Activated CD8-positive, alpha-beta T cell treated with anti-CD3 and anti-CD28 coated beads, Interleukin-2, amount 10 ng/mL, durations not matched to agents 7 days and 5 days (primary cell): ENCODE measurements at regions not wholly inside any gene's neighbourhood (a gene's known extent, or its start where the extent isn't known, plus 50 kb on each side); places are given as distances from the start of the nearest gene placed in this dataset.

Source experiments
- ATAC-seq: fragments of 150-1000 bp; cut with Tn5 transposase; one replicate; pipeline ENCODE4 v1.10.0; 2021; ENCODE audit warnings: moderate library complexity
- CTCF ChIA-PET: fragments of 350-600 bp; sonication (Branson Sonifier 250); formaldehyde crosslinking; loops from one replicate; lab custom pipeline; 2021; ENCODE audit warnings: antibody characterized with exemption; lab: Charles Lee
- POLR2A ChIA-PET: fragments of 350-600 bp; sonication (Branson Sonifier 250); formaldehyde crosslinking; loops from one replicate; lab custom pipeline; 2021; ENCODE audit warnings: antibody characterized with exemption; lab: Charles Lee
- DNase-seq: peaks from one replicate; pipeline ENCODE4 v3.0.0-alpha.2; 2020
- H3K27ac Mint-ChIP-seq: one replicate; pipeline ENCODE4 v1.8.0; 2021; ENCODE audit warnings: mild to moderate bottlenecking, mixed read lengths
- H3K27me3 Mint-ChIP-seq: one replicate; pipeline ENCODE4 v1.8.0; 2021; ENCODE audit warnings: low read depth, mixed read lengths
- H3K36me3 Mint-ChIP-seq: one replicate; pipeline ENCODE4 v1.8.0; 2021; ENCODE audit warnings: low read depth, mixed read lengths
- H3K4me1 Mint-ChIP-seq: one replicate; pipeline ENCODE4 v1.8.0; 2021; ENCODE audit warnings: low read depth, mixed read lengths
- H3K4me3 Mint-ChIP-seq: one replicate; pipeline ENCODE4 v1.8.0; 2021; ENCODE audit warnings: mild to moderate bottlenecking, mixed read lengths
- H3K9me3 Mint-ChIP-seq: one replicate; pipeline ENCODE4 v1.8.0; 2022; ENCODE audit warnings: mixed read lengths; ENCODE audit not compliant: insufficient read depth

DNA sequence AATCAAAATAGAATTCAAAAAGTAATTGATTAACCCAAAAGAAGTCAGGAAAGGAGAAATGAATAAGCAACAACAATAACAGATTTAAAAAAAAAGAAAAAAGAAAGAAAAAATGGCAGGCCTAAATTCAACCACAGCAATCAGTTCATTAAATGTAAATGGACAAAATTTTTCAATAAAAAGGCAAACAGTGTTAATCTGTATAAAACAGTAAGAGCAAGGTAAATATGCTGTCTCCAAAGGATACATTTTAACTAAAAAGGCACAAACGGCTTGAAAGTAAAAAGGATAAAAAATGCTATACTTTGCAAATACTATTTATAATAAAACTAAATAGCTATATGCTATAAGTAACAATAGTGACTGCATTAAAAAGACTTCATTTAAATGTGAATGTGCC is 582.0 kb downstream of the SPRY1 start:
- H3K27ac Mint-ChIP-seq: no peak overlapping the region
- H3K36me3 Mint-ChIP-seq: no peaks in the 10 kb centered on the region
- no peak for ATAC-seq
- no peak for DNase-seq
- no peak overlapping the region for H3K4me3 Mint-ChIP-seq
- no peaks in the 10 kb centered on the region for H3K9me3 Mint-ChIP-seq
- no peaks in the 10 kb centered on the region for H3K27me3 Mint-ChIP-seq
- no peaks in the 10 kb centered on the region for H3K4me1 Mint-ChIP-seq
- ChIA-PET CTCF (no interaction called here), POLR2A (no interaction called here)

DNA sequence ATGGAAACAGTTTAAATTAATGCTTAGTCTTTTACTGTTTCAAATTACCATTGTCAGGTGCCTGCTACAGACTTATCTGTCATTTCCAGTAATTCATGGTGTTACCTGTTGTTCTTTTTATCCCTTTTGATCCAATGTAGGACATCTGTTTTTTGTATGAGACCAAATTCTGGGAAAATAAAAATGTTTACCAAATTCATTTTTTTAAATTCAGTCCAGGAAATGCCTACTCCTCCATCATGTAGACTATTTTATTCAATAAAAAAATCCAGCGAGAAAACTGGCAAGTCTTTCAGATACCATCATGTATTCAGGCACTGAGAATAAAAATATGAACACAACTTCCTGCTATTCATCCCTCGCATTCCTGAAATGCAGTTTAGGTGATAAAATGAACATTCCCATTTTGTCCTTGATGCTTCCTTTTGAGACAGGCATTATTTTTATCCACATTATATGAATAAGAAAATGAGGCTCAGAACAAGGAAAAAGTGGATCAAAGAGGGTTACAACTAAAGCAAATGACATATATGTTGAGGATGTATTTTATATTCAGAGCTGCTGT is 584.2 kb downstream of the SPRY1 start:
- no peak overlapping the region for H3K4me3 Mint-ChIP-seq
- no peak for ATAC-seq

DNA sequence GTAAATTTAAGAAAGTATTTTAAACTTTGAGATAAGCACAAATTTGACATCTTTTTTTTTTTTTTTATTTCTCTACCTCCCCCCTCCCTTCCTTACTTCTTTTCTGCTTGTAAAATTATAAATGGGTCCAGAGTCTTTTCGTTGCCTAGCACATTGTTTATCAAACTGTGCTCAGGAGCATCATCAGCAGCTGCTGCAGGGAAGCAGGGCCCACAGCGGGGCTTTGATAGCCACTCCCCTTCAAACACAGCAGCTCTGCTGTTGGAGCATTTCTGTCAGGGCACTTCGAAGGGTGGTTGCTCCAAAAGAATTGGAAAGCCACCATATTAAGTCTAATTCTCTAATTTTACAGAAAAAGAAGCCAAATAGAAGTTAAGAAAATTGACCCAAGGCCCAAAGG is 588.3 kb downstream of the SPRY1 start:
- Mint-ChIP-seq H3K27me3 (no peaks in the 10 kb centered on the region), H3K4me3 (no peak overlapping the region), H3K4me1 (no peaks in the 10 kb centered on the region), H3K36me3 (no peaks in the 10 kb centered on the region), H3K27ac (no peak overlapping the region), H3K9me3 (no peaks in the 10 kb centered on the region)
- ChIA-PET CTCF (no interaction called here), POLR2A (no interaction called here)
- no peak for ATAC-seq
- DNase-seq: no peak

More for the DNA sequence above, 584.2 kb downstream of the SPRY1 start:
- no peak for DNase-seq
- ChIA-PET CTCF (no interaction called here), POLR2A (no interaction called here)
- no peaks in the 10 kb centered on the region for H3K36me3 Mint-ChIP-seq
- no peak overlapping the region for H3K27ac Mint-ChIP-seq
- no peaks in the 10 kb centered on the region for H3K9me3 Mint-ChIP-seq
- no peaks in the 10 kb centered on the region for H3K27me3 Mint-ChIP-seq
- H3K4me1 Mint-ChIP-seq: no peaks in the 10 kb centered on the region

DNA sequence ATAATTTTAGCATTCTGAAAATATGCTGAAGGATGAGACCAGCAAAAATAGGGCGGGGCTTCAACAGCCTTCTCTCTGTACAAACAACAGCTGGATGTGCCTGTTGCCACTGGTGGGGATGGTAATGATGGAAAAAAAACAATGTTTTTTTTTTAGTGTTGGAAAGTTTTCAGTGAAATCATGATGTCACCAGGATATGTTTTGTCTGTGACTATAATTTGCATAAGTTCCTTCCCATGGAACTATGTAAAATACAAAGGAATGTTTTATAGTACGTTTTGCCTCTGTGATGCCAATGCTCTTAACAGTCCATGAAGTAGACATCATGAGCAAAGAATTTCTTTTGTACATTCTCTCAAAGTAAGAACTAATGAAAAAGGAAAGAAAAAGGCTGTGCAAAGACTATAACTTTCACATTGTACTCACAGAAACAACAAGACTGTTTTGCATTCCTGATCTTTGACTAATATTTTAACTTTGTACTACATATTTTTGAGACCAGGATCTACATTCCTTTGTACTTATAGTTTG is 589.7 kb downstream of the SPRY1 start:
- CTCF ChIA-PET: no interaction called here
- POLR2A ChIA-PET: no interaction called here
- Mint-ChIP-seq H3K4me1 (no peaks in the 10 kb centered on the region), H3K36me3 (no peaks in the 10 kb centered on the region), H3K27me3 (no peaks in the 10 kb centered on the region), H3K27ac (no peak overlapping the region), H3K4me3 (no peak overlapping the region), H3K9me3 (no peaks in the 10 kb centered on the region)
- ATAC-seq (no peak), DNase-seq (no peak)

DNA sequence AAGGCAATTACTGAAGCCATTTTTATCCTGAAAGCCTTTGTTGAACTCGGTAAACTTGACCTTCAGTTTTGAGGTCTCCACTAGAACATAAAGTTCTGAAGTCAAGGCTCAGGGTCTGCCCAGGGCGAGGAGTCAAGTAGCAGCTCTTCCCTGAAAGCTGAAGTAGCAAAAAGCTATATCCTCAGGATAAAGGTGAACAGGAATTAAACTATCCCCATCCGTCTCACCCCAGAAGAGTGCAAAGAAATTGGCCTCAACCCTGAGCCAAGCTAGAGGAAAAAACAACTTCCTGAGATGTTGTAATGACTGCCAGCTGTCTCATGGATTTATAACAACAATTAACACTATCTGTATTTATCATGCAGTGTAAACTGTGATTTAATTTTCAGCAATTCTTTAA is 590.8 kb downstream of the SPRY1 start:
- ChIA-PET POLR2A (no interaction called here), CTCF (no interaction called here)
- H3K4me3 Mint-ChIP-seq: no peak overlapping the region
- ATAC-seq (no peak), DNase-seq (no peak)
- H3K9me3 Mint-ChIP-seq: no peaks in the 10 kb centered on the region
- H3K27ac Mint-ChIP-seq: no peak overlapping the region
- no peaks in the 10 kb centered on the region for H3K4me1 Mint-ChIP-seq
- no peaks in the 10 kb centered on the region for H3K27me3 Mint-ChIP-seq
- no peaks in the 10 kb centered on the region for H3K36me3 Mint-ChIP-seq

DNA sequence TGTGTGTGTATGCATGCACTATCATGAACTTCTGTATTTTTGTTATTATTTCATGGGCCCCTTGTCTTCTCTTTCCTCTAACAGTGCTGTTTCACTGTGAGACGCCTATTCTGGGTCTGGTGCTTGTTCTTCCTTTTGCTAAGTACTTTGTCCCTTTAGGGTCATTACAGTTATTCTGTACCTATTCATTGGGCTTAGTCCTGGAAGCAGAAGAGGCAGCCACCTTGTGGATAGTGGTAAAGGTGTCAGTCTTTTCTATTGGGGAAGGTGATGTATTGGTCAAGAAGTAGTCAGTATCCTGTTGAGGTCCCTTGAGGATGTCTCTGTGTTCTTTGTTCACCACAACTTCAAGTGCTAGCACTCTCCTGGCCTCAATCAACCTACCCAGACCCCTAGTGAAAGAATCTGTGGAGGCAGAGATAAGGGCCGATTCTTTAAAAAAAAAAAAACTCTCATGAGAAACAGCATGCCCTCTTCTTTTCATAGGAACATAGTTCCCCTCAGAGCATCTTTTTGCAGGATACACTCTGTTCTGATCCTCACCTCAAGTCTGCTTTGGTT is 593.8 kb downstream of the SPRY1 start:
- Mint-ChIP-seq H3K27me3 (no peaks in the 10 kb centered on the region), H3K4me1 (no peaks in the 10 kb centered on the region), H3K27ac (no peak overlapping the region), H3K36me3 (no peaks in the 10 kb centered on the region), H3K4me3 (no peak overlapping the region), H3K9me3 (no peaks in the 10 kb centered on the region)
- POLR2A ChIA-PET: no interaction called here
- CTCF ChIA-PET: no interaction called here
- DNase-seq (no peak), ATAC-seq (no peak)

DNA sequence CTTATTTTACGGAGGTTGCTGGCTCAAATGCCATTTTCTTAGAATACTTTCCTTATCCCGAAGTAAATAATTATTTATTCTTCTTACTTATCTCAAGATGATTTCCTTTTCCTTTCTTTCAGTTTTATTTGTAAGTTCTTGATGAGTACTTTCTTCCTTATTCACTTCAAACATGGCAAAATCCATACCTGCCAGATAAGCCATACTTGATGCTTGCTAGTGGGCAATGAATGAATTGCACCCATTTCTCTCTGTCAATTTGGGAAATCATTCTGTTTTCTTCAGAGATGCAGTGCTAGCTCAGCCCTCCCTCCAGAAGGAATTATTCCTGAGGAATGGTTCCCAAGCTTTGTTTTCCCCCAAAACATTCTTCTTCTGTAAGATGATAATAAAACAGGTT is 598.3 kb downstream of the SPRY1 start:
- Mint-ChIP-seq H3K4me1 (no peaks in the 10 kb centered on the region), H3K4me3 (no peak overlapping the region), H3K27me3 (no peaks in the 10 kb centered on the region), H3K27ac (no peak overlapping the region), H3K36me3 (no peaks in the 10 kb centered on the region), H3K9me3 (no peaks in the 10 kb centered on the region)
- ChIA-PET POLR2A (no interaction called here), CTCF (no interaction called here)
- no peak for DNase-seq
- ATAC-seq: no peak

DNA sequence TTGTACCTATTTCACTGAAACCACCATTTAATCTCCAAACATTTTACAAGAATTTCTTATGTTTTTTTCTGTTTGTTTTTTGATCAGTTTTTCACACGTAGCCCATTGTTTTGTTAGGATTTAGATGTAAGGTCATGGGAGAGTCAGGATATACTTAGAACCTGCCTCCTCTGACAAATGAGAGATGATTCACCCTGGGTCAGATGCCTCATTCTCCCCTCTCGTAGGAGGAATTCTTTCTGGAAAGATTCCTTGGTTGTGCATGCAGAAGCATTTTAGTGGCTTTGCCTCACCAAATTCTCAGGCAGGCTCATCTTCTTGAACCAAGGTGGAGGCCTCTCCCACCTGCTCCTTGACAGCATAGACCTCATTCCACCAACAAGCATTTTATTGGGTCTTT is 599.3 kb downstream of the SPRY1 start:
- ChIA-PET CTCF (no interaction called here), POLR2A (no interaction called here)
- DNase-seq (no peak), ATAC-seq (no peak)
- Mint-ChIP-seq H3K27ac (no peak overlapping the region), H3K4me3 (no peak overlapping the region), H3K27me3 (no peaks in the 10 kb centered on the region), H3K9me3 (no peaks in the 10 kb centered on the region), H3K36me3 (no peaks in the 10 kb centered on the region), H3K4me1 (no peaks in the 10 kb centered on the region)

DNA sequence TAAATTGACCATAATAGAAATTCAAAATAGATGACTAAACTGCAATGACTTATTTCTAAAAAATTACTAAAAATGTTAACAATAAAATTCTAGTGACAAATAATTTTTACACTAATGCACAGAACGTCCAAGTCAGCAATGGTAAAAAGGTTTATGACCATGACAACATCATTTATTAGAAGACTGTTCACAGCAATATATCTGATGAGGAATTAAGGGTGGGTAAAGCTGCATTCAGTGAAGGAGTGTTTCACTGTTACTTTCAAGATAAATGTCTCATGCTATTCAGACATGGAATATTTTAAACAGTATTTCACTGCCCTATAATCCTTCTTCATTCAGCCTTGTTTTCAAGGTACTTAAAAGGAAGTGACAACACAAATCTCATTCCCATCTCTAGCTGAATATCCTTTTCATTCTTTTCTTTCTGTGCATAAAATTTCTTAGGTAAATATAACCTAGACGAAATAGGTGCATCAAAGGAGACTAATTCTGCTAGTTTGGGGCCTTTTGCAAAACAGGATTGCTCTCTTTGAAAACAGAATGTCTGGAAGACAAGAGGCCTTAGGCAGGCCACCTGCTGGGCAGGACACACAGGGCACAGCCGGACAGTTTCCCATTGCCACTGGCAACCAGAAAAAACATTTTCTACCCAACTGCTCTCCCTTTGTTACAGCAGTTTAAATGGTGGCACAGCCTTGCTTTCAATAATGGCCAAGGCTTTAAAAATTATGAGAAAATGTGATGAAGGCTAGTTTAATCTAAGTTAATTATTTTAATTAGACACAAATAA is 600.3 kb downstream of the SPRY1 start:
- no peaks in the 10 kb centered on the region for H3K9me3 Mint-ChIP-seq
- no peaks in the 10 kb centered on the region for H3K36me3 Mint-ChIP-seq
- ATAC-seq (no peak), DNase-seq (no peak)
- ChIA-PET POLR2A (no interaction called here), CTCF (no interaction called here)
- no peak overlapping the region for H3K27ac Mint-ChIP-seq
- no peaks in the 10 kb centered on the region for H3K4me1 Mint-ChIP-seq
- no peaks in the 10 kb centered on the region for H3K27me3 Mint-ChIP-seq
- H3K4me3 Mint-ChIP-seq: no peak overlapping the region

DNA sequence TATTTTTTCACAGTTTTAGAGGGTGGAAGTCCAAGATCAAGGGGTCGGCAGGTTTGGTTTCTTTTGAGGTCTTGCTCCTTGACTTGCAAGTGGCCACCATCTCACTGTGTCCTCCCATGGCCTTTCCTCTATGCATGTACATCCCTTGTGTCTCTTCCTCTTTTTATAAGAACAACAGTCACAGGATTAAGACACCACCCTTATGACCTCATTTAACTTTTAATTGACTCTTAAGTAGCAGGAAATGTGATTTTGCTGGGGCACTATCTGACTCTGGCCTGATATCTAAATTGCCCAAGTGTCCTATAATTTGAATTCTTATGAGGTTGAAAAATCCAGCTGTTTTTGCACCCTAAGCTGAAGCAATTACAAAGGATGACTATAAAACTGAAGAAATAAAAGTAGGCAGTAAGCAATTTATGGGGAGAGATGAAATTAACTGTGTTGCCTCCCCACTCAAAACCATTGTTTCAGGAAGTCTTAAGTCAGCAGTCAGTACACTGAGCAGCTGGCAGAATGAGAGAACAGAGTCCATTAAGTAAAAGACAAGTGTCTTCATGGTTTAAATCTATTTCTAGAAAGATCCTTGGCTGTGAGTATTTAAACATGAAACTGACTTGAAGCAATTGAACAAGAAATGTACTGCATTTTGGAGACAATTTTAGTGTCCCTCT is 601.3 kb downstream of the SPRY1 start:
- Mint-ChIP-seq H3K9me3 (no peaks in the 10 kb centered on the region), H3K27ac (no peak overlapping the region), H3K27me3 (no peaks in the 10 kb centered on the region), H3K4me1 (no peaks in the 10 kb centered on the region), H3K4me3 (no peak overlapping the region), H3K36me3 (no peaks in the 10 kb centered on the region)
- ChIA-PET CTCF (no interaction called here), POLR2A (no interaction called here)
- ATAC-seq (no peak), DNase-seq (no peak)

DNA sequence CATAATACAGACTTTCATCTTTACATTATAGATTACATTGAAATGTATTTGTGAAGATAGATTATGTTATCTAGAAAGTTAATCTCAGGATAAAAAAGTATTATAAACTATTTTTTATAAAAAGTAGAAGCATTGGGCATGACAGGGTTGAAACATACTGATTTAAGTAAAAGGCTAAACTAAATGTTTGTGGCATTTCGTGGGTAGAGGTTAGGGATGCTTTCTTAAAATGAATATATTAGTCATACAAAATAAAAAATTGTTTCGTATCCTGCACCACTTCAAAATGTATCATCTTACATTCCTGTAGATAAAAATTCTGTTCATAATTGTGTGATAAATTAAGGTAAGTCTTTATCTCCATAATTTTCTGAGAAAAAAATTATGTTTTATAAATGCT is 603.6 kb downstream of the SPRY1 start:
- H3K9me3 Mint-ChIP-seq: no peaks in the 10 kb centered on the region
- POLR2A ChIA-PET: no interaction called here
- no peaks in the 10 kb centered on the region for H3K27me3 Mint-ChIP-seq
- DNase-seq (no peak), ATAC-seq (no peak)
- CTCF ChIA-PET: no interaction called here
- no peak overlapping the region for H3K27ac Mint-ChIP-seq
- no peaks in the 10 kb centered on the region for H3K4me1 Mint-ChIP-seq
- H3K4me3 Mint-ChIP-seq: no peak overlapping the region
- H3K36me3 Mint-ChIP-seq: no peaks in the 10 kb centered on the region

DNA sequence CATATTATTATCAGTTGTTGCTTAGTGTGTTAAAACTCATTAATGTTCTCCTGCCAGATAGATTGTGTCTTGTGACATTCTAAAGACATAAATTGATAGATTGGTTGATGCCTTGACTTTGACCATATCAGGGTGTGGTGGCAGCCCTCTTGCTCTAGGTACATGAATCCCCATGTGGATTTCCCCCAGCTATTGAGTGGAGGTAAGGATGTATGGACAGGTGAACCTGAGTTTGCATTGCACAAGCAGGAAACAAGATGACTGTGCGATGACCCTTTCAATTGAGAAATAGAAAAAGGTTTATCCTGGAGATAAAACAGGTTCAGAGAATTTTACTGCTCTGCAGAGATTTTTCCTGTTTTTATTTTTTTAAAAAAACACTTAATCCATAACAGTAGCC is 619.2 kb downstream of the SPRY1 start:
- DNase-seq: no peak
- Mint-ChIP-seq H3K4me1 (peaks cover 9% of the 10 kb centered on the region), H3K9me3 (no peaks in the 10 kb centered on the region), H3K27me3 (no peaks in the 10 kb centered on the region), H3K36me3 (no peaks in the 10 kb centered on the region), H3K27ac (no peak overlapping the region), H3K4me3 (no peak overlapping the region)
- no peak for ATAC-seq
- POLR2A ChIA-PET: no interaction called here
- CTCF ChIA-PET: interaction anchor here (0.7 kb wide), 1 partner anchor 973 kb away, joined by 3 read pairs; no protein-coding TSS in a partner anchor
